KMS-11 (cell line): ENCODE measurements at regions not wholly inside any gene's neighbourhood (a gene's known extent, or its start where the extent isn't known, plus 50 kb on each side); places are given as distances from the start of the nearest gene placed in this dataset.

Source experiments
- H2AFZ ChIP-seq: fragments of 200-600 bp; sonication (generic); 2 replicates; pipeline ENCODE4 v1.6.1; 2016; ENCODE audit warnings: antibody characterized with exemption, mixed run types, low read depth
- H3K27ac ChIP-seq: fragments of 200-600 bp; sonication (generic); 2 replicates; pipeline ENCODE4 v1.6.1; 2016; ENCODE audit warnings: mild to moderate bottlenecking, mixed run types
- H3K27me3 ChIP-seq: fragments of 200-600 bp; sonication (generic); 2 replicates; pipeline ENCODE4 v1.6.1; 2017; ENCODE audit warnings: mild to moderate bottlenecking, low read depth, mixed run types, moderate library complexity; ENCODE audit not compliant: insufficient read depth
- H3K36me3 ChIP-seq: fragments of 200-600 bp; sonication (generic); 2 replicates; pipeline ENCODE4 v1.6.1; 2017; ENCODE audit warnings: mild to moderate bottlenecking, mixed run types; ENCODE audit not compliant: insufficient read depth
- H3K4me1 ChIP-seq: fragments of 200-600 bp; sonication (generic); 2 replicates; pipeline ENCODE4 v1.6.1; 2016; ENCODE audit warnings: mild to moderate bottlenecking, low read depth, mixed run types; ENCODE audit not compliant: poor library complexity, severe bottlenecking
- H3K4me2 ChIP-seq: fragments of 200-600 bp; sonication (generic); 2 replicates; pipeline ENCODE4 v1.7.0; 2016; ENCODE audit warnings: mild to moderate bottlenecking, mixed run types
- H3K4me3 ChIP-seq: fragments of 200-600 bp; sonication (generic); IDR thresholded peaks from 2 replicates; pipeline ENCODE4 v1.6.1; 2017; ENCODE audit warnings: low read depth, low read length, mixed read lengths; ENCODE audit not compliant: insufficient read depth
- H3K79me2 ChIP-seq: fragments of 200-600 bp; sonication (generic); 2 replicates; pipeline ENCODE4 v1.6.1; 2016; ENCODE audit warnings: low read depth, mixed run types; ENCODE audit not compliant: insufficient read depth
- H3K9ac ChIP-seq: fragments of 200-600 bp; sonication (generic); 2 replicates; pipeline ENCODE4 v1.6.1; 2016; ENCODE audit warnings: mild to moderate bottlenecking, mixed run types
- H4K20me1 ChIP-seq: fragments of 200-600 bp; sonication (generic); 2 replicates; pipeline ENCODE4 v1.6.1; 2016; ENCODE audit warnings: mild to moderate bottlenecking, mixed run types; ENCODE audit not compliant: insufficient read depth
- TF ChIP-seq, protein P1 (sequence below): fragments of 200-600 bp; sonication (generic); conservative IDR thresholded peaks from 2 replicates; pipeline ENCODE4 v1.6.1; 2017; ENCODE audit warnings: low read depth, mild to moderate bottlenecking, antibody characterized with exemption, low read length, moderate library complexity, mixed read lengths

DNA sequence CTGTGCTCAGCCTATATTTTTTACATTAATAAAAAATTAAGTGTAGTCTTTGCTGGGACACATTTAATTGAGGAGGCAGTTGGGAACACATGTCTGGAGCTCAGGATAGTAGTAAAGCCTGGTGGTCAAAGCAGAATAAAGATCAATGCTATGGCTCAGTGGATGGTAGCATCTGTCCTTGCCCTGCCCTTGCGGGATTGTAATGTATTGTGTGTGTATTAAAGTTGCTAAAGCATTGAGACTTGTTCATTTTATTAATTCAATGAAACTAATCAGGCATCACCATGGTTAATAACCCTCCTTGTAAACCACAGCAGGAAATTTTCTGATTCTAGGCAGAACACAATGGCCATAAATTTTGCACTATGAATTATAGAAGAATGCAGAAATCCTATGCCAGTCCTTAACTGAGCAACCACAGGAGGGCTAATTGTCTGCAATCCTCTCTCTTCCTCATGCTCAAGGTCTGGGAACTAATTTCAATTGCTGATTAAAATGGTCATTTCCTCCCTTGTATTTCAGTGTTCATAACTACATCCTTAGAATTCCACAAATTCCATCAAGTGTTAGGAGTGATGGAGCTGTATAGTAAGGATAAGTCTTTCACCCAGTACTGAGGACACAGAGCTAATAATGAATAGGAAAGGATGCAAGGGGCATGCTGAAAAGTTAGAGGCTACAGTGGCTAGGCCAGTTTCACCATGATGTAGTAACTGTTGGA lies 403.2 kb upstream of the DDI1 start:
- no peaks in the 10 kb centered on the region for H3K36me3 ChIP-seq
- H3K27me3 ChIP-seq, result no peaks in the 10 kb centered on the region
- H3K4me2 ChIP-seq, result no peak overlapping the region
- no peak overlapping the region for H3K9ac ChIP-seq
- H4K20me1 ChIP-seq, result no peaks in the 10 kb centered on the region
- H3K27ac ChIP-seq, result no peak overlapping the region
- no peaks in the 10 kb centered on the region for H3K4me1 ChIP-seq
- no peak overlapping the region for H3K4me3 ChIP-seq
- TF ChIP-seq, protein P1, sequence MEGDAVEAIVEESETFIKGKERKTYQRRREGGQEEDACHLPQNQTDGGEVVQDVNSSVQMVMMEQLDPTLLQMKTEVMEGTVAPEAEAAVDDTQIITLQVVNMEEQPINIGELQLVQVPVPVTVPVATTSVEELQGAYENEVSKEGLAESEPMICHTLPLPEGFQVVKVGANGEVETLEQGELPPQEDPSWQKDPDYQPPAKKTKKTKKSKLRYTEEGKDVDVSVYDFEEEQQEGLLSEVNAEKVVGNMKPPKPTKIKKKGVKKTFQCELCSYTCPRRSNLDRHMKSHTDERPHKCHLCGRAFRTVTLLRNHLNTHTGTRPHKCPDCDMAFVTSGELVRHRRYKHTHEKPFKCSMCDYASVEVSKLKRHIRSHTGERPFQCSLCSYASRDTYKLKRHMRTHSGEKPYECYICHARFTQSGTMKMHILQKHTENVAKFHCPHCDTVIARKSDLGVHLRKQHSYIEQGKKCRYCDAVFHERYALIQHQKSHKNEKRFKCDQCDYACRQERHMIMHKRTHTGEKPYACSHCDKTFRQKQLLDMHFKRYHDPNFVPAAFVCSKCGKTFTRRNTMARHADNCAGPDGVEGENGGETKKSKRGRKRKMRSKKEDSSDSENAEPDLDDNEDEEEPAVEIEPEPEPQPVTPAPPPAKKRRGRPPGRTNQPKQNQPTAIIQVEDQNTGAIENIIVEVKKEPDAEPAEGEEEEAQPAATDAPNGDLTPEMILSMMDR, result no peak
- no peak overlapping the region for H2AFZ ChIP-seq
- no peaks in the 10 kb centered on the region for H3K79me2 ChIP-seq

DNA sequence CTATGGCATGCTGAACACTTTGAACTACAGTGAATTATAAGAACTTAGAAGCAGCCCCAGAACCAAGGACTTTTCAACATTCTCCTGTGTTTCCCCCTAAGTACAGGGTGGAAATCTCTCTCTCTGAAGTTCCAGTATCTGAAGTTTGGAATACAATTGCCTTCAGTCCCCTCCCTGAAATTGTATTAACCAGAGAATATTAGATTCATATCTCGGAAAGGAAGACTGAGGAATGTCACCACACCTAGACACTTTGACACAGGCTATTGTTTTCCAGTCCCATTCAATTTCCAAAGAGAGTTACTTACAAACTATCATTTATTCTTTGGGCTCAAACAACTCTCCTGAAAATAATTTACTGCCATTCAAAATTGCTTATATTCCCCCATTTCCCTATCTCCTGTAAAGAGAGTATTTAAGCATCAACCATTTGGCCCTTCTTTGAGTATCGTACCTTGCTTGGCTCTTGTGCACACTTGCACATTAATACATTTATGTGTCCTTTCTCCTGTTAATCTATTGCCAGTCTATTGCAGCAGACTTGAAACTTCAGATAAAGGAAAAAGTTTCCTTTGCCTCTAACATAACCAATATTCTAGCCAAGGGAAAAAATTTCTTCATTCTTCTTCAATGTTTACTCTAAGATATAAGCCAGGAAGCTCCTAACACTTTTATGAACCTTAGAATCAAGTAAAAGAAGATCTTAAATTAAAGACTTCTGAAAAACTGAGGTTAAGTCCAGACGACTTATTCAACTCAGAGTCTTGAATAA lies 402.4 kb upstream of the DDI1 start:
- no peaks in the 10 kb centered on the region for H3K36me3 ChIP-seq
- no peaks in the 10 kb centered on the region for H3K79me2 ChIP-seq
- H3K4me2 ChIP-seq, result no peak overlapping the region
- no peak overlapping the region for H3K4me3 ChIP-seq
- no peaks in the 10 kb centered on the region for H3K27me3 ChIP-seq
- no peaks in the 10 kb centered on the region for H3K4me1 ChIP-seq
- H4K20me1 ChIP-seq, result no peaks in the 10 kb centered on the region
- H3K9ac ChIP-seq, result no peak overlapping the region
- H3K27ac ChIP-seq, result no peak overlapping the region
- TF ChIP-seq, protein P1, result no peak
- H2AFZ ChIP-seq, result no peak overlapping the region

DNA sequence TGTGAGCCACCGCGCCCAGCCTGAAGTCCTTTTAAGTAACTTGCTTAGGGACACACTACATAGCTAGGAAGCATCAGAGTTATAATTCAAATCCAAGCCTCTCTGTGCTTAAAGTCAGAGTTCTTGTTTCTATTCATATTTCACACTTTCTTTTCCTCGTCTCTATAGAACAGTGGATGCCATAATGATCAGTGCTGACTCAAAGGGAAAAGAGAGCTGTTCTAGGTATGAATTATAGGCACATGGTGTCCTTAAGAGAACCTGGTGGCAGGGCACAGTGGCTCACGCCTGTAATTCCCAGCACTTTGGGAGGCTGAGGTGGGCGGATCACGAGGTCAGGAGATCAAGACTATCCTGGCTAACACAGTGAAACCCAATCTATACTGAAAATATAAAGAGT lies 400.2 kb upstream of the DDI1 start:
- TF ChIP-seq, protein P1, result no peak
- Histone ChIP-seq H3K4me1 (no peaks in the 10 kb centered on the region), H3K27me3 (no peaks in the 10 kb centered on the region), H4K20me1 (no peaks in the 10 kb centered on the region), H3K36me3 (no peaks in the 10 kb centered on the region), H3K79me2 (no peaks in the 10 kb centered on the region), H3K4me2 (no peak overlapping the region), H2AFZ (no peak overlapping the region), H3K4me3 (no peak overlapping the region), H3K9ac (no peak overlapping the region), H3K27ac (no peak overlapping the region)

DNA sequence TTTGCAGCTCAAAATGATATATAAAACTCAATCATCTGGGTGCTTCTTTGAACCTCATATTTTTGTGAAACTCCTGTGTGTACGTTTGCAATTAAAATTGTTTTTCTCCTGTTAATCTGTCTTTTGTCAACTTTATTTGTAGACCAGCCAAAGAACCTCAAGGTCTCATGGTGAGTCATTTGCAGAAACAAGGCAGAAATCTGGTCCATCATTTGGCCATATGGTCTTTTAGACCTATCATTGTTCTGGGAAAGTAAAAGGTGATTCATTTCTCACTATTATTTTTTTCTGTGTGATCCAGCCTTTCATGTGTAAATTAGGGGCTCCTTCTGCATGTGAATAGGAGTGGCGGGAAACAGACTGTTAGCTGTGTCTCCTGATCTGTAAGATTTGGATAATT lies 399.1 kb upstream of the DDI1 start:
- no peak overlapping the region for H2AFZ ChIP-seq
- no peaks in the 10 kb centered on the region for H4K20me1 ChIP-seq
- no peaks in the 10 kb centered on the region for H3K79me2 ChIP-seq
- no peaks in the 10 kb centered on the region for H3K27me3 ChIP-seq
- H3K9ac ChIP-seq, result no peak overlapping the region
- H3K4me1 ChIP-seq, result no peaks in the 10 kb centered on the region
- no peak overlapping the region for H3K27ac ChIP-seq
- no peak overlapping the region for H3K4me3 ChIP-seq
- no peak overlapping the region for H3K4me2 ChIP-seq
- TF ChIP-seq, protein P1, result no peak
- H3K36me3 ChIP-seq, result no peaks in the 10 kb centered on the region
